ENCODE measurements at regions not wholly inside any gene's neighbourhood (a gene's known extent, or its start where the extent isn't known, plus 50 kb on each side); places are given as distances from the start of the nearest gene placed in this dataset.

DNA sequence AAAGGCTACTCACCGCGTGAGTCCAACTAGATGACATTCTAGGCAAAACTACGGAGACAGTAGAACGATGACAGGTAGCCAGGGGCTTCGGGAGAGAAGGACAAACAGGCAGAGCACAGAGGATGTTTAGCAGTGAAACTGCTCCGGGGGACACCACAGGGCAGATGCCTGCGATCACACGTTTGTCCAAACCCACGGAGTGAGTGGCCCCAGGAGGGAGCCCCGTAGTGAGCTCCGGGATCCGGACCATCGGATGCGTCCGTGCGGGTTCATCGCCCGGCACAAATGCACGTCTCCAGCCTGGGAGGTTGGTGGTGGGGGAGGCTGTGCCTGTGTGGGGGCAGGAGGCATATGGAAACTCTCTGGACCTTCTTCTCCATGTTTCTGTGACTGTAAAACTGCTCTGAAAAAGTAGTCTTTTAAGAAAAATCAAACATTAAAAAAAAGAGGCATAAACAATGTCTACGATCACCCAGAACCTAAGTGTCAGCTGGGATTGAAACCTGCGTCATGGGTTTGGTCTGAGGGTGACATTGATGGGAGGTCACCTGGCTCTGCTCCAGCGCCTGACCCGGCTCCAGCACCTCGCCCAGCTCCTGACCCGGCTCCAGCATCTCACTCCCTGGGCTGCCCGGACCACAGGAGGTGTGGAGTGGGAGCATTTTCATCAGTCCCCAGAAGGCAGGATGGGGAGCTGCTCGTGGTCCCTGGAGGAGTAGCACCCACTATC, 83.0 kb upstream of the CTDP1 start:
- TF ChIP-seq POLR2A (IDR thresholded peaks at IDR 0.05; ENCODE audit: low read depth, low read length) (no peak), TAF1 (IDR thresholded peaks at IDR 0.05; ENCODE audit: borderline replicate concordance, low read depth, low read length) (no peak), POLR2AphosphoS5 (IDR thresholded peaks at IDR 0.05; ENCODE audit: low read depth, low read length) (no peak)

All from GM12892 (cell line).